ENCODE measurements at regions not wholly inside any gene's neighbourhood (a gene's known extent, or its start where the extent isn't known, plus 50 kb on each side); places are given as distances from the start of the nearest gene placed in this dataset.

DNA sequence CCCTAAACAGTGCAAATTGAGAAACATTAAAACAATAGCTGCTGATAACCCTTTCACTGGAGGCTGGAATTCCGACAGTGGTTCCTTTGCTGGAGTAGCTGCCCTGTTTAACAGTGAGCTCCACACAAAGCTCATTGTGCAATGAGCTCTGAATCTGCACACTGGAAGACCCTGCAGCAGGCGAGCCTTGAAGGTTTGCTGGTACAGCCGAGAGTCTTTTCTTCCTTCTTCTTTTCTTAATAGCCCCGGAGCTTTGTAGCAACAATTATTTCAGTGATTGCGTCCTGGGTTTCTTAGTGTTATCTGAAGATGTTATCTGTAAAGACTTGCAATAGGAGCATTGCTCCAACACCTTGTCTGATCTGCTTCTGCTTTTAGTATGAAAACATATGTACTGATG, 50.8 kb upstream of the CXCR4 start:
- TF ChIP-seq, protein P1, sequence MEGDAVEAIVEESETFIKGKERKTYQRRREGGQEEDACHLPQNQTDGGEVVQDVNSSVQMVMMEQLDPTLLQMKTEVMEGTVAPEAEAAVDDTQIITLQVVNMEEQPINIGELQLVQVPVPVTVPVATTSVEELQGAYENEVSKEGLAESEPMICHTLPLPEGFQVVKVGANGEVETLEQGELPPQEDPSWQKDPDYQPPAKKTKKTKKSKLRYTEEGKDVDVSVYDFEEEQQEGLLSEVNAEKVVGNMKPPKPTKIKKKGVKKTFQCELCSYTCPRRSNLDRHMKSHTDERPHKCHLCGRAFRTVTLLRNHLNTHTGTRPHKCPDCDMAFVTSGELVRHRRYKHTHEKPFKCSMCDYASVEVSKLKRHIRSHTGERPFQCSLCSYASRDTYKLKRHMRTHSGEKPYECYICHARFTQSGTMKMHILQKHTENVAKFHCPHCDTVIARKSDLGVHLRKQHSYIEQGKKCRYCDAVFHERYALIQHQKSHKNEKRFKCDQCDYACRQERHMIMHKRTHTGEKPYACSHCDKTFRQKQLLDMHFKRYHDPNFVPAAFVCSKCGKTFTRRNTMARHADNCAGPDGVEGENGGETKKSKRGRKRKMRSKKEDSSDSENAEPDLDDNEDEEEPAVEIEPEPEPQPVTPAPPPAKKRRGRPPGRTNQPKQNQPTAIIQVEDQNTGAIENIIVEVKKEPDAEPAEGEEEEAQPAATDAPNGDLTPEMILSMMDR (IDR thresholded peaks at IDR 0.05): no peak
- TF ChIP-seq, protein P2, sequence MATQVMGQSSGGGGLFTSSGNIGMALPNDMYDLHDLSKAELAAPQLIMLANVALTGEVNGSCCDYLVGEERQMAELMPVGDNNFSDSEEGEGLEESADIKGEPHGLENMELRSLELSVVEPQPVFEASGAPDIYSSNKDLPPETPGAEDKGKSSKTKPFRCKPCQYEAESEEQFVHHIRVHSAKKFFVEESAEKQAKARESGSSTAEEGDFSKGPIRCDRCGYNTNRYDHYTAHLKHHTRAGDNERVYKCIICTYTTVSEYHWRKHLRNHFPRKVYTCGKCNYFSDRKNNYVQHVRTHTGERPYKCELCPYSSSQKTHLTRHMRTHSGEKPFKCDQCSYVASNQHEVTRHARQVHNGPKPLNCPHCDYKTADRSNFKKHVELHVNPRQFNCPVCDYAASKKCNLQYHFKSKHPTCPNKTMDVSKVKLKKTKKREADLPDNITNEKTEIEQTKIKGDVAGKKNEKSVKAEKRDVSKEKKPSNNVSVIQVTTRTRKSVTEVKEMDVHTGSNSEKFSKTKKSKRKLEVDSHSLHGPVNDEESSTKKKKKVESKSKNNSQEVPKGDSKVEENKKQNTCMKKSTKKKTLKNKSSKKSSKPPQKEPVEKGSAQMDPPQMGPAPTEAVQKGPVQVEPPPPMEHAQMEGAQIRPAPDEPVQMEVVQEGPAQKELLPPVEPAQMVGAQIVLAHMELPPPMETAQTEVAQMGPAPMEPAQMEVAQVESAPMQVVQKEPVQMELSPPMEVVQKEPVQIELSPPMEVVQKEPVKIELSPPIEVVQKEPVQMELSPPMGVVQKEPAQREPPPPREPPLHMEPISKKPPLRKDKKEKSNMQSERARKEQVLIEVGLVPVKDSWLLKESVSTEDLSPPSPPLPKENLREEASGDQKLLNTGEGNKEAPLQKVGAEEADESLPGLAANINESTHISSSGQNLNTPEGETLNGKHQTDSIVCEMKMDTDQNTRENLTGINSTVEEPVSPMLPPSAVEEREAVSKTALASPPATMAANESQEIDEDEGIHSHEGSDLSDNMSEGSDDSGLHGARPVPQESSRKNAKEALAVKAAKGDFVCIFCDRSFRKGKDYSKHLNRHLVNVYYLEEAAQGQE (IDR thresholded peaks at IDR 0.05; ENCODE audit: insufficient read depth in 1 of 2, low read depth in 2 of 2, low read length in 1 of 2): no peak
- no peak for TF ChIP-seq TCF7L2 (IDR thresholded peaks at IDR 0.05; ENCODE audit: low read depth, low read length)
- no peak for TF ChIP-seq POLR2AphosphoS5 (IDR thresholded peaks at IDR 0.05; ENCODE audit: low read depth, low read length)
